ENCODE measurements at regions not wholly inside any gene's neighbourhood (a gene's known extent, or its start where the extent isn't known, plus 50 kb on each side); places are given as distances from the start of the nearest gene placed in this dataset.

DNA sequence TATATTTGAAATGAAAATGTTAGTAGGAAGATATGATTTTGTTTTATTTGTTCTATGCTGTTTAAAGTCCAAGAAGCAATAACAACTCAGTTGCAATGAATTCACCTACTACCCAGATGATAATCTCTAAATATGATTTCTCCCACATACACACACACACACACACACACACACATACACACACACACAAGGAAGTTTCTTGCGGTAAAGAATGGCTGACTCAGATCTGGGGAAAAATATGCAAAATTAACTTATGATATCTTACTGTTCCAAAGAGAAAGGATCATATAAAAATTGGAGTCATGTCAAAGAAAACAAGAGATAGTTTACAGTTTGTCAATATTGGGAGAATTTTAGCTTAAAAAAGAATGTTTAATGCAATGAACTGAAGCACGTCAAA lies 456.7 kb downstream of the SLC16A7 start:
- no peak for DNase-seq

DNA sequence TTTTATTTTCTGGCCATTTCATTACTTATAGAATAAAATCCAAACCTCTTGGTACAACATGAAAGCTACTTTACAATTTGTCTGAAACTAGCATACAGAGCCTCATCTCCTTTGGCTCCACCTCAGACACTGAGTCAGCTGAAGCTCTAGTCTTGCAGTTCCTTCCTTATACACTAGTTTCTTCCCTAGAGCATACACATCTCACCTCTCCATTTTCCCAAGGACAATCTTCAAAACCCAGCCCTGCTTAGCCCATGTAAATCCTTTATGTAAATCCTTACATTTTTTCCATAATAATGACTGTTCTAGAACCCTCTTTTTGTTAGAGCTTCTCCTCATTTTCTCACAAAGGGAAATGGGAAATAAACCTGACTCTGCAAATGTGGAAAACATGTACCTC lies 463.4 kb downstream of the SLC16A7 start:
- DNase-seq, result no peak

DNA sequence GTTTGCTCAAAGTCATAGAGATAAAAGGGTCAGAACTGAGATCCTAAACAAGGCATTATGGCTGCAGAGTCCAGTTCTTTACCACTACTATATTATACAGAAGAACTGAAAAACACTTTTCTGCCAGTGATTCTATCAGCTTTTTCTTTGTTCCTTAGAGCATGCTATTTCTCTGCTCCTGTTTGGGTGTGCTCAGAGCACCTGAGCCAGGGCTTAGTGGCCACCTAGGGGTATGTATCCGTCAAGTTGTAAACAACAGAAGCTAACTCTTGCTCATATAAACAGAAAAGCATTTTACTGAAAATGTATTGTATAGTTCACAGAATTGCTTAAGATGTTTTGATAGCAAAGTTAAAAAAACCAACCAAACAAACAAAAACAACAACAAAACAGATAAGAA lies 470.8 kb downstream of the SLC16A7 start:
- DNase-seq, result no peak

DNA sequence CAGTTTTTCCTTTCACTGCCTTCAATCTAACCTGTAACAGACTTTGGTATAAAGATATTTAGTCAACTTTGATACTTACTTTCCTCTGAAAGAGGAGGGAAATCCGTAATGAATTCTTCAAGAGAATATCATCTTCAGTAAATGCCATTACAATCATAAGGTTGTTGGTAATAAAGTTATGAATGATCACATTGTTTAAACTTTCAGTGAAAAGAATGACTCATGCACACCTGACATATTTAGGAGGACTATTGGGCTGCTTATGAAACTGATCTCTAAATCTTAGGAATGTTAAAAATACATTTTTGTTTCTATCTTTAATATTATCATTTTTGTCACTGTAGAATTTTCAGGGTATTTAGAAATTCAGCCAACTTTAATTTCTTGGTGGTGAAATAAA lies 474.7 kb downstream of the SLC16A7 start:
- DNase-seq, result no peak

DNA sequence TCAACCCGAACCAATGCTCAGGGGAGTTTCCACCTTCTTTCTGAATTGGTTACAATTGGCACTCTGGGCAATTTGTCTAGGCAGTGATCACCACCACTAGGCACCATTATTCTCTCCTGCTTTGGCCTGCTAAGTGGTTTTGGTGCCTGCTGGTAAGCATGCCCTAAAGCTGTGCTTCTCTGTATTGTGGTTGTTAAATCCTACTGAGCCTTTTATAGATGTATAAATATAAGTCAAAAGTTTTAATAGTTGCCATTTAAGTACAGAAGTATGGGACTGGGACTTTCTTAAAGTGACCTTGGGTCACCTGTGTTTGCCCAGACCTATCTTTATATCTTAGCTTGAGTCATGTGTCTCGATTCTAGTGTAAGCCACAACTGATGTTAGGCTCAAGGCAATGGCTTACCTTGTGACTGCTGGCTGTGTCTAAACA lies 475.9 kb downstream of the SLC16A7 start:
- no peak for DNase-seq

DNA sequence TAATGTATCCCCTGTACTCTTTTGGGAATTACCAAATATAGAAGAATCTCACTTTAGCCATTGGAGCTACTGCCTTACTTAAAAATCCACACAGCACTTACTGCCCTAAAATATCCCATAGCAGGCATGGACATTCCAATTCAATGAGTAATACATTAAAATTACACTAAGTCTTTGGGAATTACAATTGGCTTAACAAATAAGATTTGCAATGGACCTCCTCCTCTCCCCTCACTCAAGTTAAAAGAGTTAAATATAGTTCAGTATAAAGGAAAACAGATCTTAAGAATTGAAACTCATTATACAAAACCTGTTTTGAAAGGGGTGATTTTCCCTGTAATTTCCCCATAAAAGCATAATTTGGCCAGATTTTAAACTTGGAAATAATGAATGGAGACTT lies 477.1 kb downstream of the SLC16A7 start:
- DNase-seq, result no peak

DNA sequence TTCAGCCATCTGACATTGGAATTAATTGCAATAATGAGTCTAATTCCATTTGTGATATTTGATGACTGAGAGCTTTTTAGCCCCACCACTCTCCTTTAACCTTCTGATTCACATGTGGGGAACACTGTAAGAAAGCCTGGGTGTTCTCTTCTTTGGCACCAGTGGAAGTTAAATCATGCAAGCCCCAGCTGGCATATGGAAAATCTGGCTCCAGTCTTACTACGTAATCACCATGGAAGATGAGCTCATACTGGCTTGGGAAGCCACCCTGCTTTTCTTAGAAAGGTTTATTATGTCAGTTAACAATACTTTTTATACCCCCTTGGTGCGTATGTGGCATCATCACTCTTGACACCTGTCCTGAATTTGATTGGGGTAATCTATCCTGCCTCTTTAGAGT lies 479.3 kb downstream of the SLC16A7 start:
- DNase-seq, result no peak

DNA sequence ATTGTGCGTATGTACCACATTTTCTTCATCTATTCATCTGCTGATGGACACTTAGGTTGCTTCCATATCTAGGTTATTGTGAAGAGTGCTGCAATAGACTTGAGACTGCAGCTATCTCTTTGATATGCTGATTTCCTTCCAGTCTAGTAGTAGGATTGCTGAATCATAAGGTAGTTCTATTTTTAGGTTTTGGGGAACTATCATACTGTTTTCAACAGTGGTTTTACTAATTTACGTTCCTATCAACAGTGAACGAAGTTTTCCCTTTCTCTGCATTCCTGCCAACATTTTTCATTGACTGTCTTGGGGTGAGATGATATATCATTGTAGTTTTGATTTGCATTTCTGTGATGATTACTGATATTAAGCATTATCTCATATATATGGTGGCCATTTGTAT lies 482.2 kb downstream of the SLC16A7 start:
- DNase-seq, result no peak

DNA sequence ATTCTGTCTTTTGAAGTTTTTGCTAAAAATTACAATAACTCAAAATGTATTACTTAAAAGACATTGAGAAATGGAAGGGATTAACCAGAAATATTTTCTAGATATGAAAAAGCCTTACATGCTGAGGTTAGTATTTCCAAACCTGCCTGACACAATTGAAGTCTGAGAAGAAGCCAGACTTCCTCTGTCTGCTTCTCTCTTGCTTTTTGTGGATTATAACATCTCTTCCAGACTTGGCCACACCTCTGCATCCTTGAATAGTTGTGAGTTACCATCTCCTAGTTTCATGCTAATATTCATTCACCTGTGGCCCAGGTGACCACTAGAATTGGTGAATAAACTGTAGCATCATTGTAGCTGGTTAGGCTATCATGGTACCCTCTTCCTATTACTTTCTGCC lies 497.6 kb downstream of the SLC16A7 start:
- no peak for DNase-seq

DNA sequence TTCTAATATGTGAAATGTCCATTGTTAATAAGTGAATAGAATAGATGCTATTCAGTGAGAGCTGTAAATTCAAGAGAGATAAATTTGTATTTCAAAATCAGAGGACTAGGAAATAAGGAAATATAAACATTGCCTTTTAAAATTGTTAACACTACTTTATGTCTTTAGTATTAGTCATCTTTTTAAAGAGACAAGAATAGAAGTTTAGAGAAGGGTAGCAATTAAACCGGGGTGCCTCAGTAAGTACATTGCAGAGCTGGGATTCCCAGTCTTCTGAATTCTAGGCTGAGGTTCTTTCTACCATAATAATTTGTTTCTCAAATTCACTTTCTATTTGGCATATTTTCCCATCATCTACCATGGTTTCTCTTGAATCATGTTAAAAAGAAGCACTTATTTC lies 498.6 kb downstream of the SLC16A7 start:
- DNase-seq, result no peak

DNA sequence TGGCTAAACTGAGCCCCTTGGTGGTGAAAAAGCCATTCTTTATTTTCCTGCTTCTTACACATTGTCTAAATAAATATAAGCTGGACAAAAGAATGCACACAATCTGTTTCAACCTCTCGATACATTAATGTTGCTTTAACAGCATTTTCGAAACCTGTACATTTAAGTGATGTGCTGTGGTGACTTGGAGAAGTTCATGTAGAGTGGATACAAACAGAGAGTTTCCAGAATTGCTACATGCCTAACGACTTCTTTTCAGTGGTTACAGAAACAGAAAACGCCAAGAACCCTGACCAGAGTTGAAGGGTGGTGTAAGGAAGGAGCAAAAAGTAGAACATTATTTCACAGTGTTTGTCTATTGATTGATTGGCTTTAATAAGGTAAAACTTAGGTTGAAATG lies 500.9 kb downstream of the SLC16A7 start:
- no peak for DNase-seq

DNA sequence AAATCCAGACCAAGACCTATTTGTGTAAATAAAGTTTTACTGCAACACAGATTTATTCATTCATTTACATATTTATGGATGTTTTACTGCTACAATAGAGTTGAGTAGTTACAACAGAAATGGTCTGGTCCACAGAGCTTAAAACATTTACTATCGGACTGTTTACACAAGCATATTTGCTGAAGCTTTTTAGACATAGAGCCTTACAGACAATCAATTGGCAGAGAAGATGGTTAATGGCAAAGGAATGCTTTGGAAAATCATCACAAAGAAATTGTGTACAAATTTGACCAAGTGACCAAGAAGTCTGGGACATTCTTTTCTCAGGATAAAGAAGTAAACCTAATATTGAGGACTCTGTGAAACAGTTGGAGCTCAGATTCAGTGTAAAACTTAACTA lies 504.3 kb downstream of the SLC16A7 start:
- no peak for DNase-seq

DNA sequence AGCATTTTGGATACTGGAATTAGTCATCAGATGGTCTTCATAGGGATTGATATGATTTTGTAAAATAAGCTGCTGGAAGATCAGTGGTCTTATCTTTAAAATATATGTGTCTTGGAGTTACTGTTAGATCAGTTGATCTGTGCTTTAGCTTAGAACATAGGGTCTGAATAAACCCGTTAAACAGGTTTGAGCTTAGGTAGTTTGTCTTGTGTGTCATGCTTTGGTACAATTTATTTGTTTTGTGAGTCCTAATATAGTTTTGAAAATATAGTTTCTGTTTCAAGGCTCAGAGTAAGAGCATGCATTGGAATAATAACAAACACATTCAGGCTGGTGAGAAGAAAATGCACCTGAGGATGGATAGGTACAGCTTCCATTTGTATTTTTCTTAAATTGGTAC lies 505.0 kb downstream of the SLC16A7 start:
- DNase-seq, result no peak

DNA sequence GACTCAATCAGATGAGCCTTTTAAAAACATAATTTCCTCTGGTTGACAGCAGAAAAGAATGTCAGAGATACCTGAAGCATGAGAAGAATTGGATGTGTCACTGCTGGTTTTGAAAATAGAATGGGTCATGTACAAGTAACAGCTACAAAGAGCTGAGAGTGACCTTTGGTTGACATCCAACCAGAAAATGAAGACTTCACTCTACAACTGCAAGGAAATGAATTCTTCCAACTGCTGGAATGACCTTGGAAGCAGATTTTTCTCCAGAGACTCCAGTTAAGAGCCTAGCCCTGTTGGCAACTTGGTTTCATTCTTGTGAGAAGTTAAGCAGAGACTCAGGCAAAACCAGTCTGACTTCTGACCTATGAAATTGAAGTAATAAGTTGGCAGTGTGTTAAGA lies 505.9 kb downstream of the SLC16A7 start:
- no peak for DNase-seq

DNA sequence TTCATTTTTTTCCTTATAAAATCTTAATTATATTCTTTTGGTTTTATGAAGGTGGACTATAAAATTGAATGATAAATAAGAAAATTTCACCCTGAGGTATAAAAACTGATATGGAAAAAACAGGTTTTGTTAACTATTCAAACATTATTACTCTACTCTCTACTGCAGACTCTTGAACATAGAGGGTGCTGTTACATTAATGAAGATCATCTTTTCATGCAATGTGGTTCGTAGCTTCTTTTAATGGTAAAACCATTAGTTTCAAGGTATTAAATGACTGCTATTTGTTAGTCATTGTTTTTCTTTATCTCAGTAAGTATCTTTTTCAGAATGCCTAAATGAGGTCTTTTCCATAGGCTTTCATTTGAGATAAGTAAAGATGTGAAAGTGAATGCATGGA lies 510.4 kb downstream of the SLC16A7 start:
- no peak for DNase-seq

DNA sequence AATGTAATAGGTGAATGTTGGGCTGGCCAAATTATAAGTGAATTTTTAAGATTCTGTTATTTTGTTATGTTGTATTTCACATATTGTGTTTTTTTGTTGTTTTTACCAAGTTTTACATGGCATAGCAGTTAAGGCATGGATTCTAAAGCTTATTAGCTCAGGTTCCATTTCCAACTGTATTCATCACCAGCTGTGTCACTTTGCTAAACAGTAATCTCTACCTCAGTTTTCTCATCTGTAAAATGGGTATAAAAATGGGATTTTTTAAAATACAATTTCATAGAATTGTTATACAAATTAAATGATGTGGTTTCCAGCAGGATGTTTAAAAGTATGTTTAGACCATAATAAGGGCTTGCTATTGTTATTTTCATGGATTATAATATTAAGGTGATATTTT lies 512.2 kb downstream of the SLC16A7 start:
- no peak for DNase-seq

DNA sequence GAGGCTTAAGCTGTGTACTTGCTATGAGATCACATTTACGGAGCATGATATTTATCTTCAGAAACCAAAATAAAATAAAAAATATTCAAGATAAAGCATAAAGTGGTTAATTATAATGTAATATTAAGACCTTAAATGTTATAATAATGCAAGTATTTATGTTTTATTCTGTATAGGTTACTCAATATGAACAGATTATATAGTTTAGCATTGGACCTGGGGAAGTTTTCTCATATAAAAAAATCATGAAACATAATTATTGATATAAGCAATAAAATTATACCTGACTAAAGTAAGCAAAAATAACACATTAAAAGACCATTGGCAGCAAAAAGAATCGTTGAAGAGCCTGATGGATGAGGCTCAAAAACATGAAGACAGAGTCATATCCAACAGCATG lies 516.2 kb downstream of the SLC16A7 start:
- no peak for DNase-seq

DNA sequence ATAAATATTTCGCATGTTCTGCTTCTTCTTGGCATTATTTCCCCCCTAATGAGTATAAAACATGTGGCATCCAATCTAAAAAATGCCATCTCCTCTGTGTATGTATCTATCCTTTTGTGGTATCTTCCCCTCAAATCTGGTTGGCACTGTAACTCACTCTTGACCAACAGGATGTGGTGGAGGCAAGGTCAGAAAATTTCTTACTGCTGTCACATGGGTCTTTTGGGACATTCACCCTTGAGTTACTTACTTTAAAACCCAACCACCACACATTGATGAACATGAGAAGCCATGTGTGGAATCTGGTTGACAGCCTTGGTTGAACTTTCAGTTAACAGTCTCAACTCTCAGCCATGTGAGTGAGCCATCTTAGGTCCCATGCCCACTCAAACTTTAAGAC lies 516.9 kb downstream of the SLC16A7 start:
- no peak for DNase-seq

DNA sequence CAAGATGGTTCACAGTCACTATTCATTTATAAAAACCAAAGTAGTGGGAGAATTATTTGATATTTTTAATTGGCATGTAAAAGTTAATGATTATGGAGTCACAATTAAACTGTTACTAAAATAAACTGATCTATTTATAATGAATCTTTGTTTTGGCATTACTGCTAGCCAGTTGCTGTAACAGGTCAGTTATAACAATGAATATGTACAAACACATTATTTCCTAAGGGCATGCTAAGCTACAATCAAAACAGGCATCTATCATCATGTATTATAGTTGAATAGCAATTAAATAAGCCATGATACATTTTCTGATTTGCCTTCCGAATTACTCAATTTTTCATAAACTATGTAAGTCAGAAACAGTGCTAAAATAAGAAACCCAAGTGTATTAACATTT lies 518.3 kb downstream of the SLC16A7 start:
- DNase-seq, result no peak

DNA sequence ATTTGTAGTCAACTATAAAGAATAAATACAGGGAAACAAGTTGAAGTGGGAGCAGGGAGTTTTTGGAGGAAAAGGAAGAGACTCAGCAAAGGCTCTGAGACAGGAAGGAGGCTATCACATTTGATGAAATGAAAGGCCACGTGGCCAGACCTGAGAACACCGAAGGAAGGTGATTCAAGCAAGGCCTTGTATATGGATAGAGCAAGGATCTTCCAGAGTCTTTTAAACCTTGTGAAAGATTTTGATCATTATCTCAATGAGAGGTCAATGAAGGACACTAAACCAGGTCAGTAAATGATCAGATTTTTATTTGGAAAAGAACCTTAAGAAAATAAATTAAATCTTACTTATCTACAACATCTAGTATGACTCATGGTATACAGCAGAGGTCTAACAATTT lies 523.5 kb downstream of the SLC16A7 start:
- no peak for DNase-seq

DNA sequence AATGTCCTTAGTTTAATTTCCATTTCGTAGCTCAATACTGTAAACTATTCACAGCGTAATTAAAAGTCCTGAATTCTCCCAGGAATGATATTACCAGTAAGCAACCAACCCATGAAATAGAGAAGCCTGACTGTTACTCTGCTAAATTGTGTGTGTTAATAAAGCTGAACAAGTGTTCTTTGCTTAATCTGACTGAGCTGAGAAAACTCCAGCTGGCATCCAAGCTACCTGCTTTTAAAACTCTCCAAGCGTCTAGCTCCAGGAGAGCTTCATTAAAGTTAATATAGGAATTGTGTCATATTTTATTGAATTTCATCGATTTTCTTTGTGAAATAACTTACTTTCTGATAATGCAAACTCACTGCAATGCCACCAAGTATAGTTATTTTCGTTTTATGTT lies 524.4 kb downstream of the SLC16A7 start:
- DNase-seq, result no peak

DNA sequence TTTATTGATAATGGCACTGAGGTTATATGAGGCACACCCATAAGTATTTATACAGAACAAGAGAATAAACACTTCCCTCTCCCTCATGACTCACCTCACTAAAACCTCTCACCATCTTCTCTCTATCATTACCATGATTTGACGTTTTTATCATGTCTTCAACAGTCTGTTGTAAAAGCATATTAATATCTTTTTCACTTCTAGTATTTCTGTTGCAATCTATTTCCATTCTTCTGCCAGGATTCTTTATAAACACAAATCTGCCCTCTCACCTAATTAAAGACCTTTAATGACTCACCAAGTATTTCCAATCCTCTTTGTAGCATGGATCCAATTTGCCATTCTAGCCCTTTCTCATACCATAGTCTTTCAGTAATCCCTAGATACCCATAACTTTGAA lies 527.7 kb downstream of the SLC16A7 start:
- no peak for DNase-seq

DNA sequence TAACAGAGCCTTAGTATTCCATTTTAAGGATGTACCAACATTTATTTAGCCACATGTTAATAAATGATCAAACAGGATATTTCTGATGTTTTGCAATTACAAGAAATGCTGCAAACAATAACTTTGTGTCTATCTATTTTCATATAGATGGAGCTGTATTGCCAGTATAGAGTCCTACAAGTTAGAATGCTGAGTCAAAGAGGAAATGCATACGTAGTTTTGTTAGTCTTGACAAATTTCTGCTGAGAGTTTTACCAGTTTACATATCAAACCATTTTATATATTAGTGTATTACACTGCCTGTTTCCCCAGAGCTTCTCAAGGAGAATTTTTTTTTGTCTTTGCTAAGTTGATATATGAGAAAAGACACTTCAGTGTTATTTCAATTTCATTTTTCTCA lies 541.7 kb downstream of the SLC16A7 start:
- no peak for DNase-seq

DNA sequence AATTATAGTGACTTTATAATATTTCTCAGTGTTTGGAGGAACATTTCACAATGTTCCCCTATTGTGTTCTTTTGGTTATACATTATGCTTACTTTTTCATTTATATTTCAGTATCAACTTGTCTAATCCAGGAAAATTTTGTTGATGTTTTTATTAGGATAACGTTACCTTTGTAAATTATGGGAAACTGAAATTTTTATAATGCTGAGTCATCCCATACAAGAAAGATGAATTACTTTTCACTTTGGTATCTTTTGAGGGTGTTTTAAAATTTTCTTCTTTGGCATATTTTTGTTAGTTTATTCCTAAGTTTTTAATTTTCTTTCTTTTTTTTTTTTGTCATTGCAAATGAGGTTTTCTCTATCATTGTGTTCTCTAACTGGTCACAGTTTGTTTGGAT lies 542.7 kb downstream of the SLC16A7 start:
- DNase-seq, result no peak

DNA sequence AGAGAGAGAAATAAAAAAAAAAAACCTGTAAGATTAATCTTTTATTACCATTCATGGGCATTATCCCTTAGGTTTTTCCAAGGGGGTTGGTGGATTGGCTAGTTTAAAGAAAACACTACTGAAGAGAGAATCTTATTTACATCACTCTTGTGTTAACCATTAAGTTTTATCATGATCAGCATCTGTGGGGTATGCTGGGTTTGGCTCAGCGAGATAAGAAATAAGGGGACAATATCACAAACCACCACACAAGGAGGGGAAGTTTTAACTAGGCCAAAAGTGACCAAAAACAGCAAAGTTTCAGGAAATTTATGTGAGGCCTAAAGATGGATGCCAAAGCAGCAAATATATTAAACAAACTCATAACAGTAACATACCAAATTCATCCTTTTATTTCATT lies 548.6 kb downstream of the SLC16A7 start:
- no peak for DNase-seq

DNA sequence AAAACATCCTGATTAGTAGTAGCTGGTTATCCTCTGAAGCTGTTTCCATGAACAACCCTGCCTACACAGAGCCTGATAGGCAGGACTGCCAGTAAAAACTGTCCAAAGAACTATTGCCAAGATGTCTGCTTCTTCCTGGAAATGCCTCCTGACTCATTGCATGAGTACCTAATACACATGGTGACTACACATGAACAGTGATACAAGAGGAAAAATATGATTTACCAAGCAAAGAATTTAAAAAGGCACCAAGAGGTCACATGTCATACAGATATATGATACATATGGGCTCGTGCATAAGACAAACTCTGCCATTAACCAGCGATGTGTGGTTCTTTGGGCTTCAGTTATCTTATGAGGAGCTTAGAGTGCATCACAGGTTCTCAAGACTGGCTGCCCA lies 552.3 kb downstream of the SLC16A7 start:
- no peak for DNase-seq
